ENCODE measurements at regions not wholly inside any gene's neighbourhood (a gene's known extent, or its start where the extent isn't known, plus 50 kb on each side); places are given as distances from the start of the nearest gene placed in this dataset.

GRCh38 chr4:20615486-20616260, 84.6 kb upstream of the PACRGL start:
- DNase-seq, result no peak

- DNase-seq, result no peak
Observed at GRCh38 chr4:20616313-20616712, 83.9 kb upstream of the PACRGL start.

- DNase-seq, result no peak
Observed at GRCh38 chr4:20616848-20617247, 83.4 kb upstream of the PACRGL start.

- DNase-seq, result no peak
Observed at GRCh38 chr4:20617678-20618396, 82.4 kb upstream of the PACRGL start.

GRCh38 chr4:20618731-20619130, 81.5 kb upstream of the PACRGL start:
- DNase-seq, result no peak

- no peak for DNase-seq
Observed at GRCh38 chr4:20621476-20621875, 78.8 kb upstream of the PACRGL start.

- no peak for DNase-seq
Observed at GRCh38 chr4:20622701-20623100, 77.6 kb upstream of the PACRGL start.

- no peak for DNase-seq
Observed at GRCh38 chr4:20623939-20624338, 76.3 kb upstream of the PACRGL start.

GRCh38 chr4:20624793-20625374, 75.4 kb upstream of the PACRGL start:
- no peak for DNase-seq

- DNase-seq, result no peak
Observed at GRCh38 chr4:20625426-20625825, 74.8 kb upstream of the PACRGL start.

GRCh38 chr4:20626326-20627005, 73.8 kb upstream of the PACRGL start:
- DNase-seq, result no peak

GRCh38 chr4:20627866-20628265, 72.4 kb upstream of the PACRGL start:
- no peak for DNase-seq

GRCh38 chr4:20629186-20630106, 70.8 kb upstream of the PACRGL start:
- DNase-seq, result no peak

- DNase-seq, result no peak
Observed at GRCh38 chr4:20638825-20639224, 61.4 kb upstream of the PACRGL start.

GRCh38 chr4:20639346-20639745, 60.9 kb upstream of the PACRGL start:
- no peak for DNase-seq

- DNase-seq, result no peak
Observed at GRCh38 chr4:20640989-20641388, 59.3 kb upstream of the PACRGL start.

GRCh38 chr4:20641976-20642375, 58.3 kb upstream of the PACRGL start:
- DNase-seq, result no peak

GRCh38 chr4:20643631-20644030, 56.6 kb upstream of the PACRGL start:
- no peak for DNase-seq

GRCh38 chr4:20645236-20645635, 55.0 kb upstream of the PACRGL start:
- no peak for DNase-seq

- no peak for DNase-seq
Observed at GRCh38 chr4:20646287-20646686, 54.0 kb upstream of the PACRGL start.
